ENCODE measurements at regions not wholly inside any gene's neighbourhood (a gene's known extent, or its start where the extent isn't known, plus 50 kb on each side); places are given as distances from the start of the nearest gene placed in this dataset.

DNA sequence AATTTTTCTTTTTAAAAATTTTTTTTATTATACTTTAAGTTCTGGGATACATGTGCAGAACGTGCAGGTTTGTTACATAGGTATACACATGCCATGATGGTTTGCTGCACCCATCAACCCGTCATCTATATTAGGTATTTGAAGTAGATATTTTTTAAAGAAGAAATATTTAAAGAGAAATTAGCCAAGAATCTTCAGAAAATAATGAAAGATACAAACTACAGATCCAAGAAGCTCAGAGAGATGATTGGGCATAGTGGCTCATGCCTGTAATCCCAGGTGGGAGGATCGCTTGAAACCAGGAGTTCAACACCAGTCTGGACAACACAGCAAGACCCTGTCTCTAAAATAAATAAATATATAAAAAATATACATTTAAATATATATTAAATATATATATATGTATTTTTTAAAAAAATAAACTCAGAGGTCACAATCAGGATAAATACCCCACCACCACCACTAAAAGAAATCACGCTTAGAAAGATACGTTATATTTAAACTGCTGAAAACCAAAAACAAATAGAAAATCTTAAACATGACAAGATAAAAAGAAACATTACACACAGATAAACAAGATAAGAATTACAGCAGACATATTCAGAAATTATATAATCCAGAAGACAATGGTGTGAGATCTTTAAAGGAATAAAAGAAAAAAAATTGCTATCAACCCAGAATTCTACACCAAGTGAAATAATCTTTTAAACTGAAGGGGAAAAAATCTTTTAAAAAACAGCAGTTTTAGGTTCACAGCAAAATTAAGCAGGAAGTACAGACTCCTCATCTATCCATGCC lies 57.5 kb downstream of the CSF2 start:
- DNase-seq, result no peak

DNA sequence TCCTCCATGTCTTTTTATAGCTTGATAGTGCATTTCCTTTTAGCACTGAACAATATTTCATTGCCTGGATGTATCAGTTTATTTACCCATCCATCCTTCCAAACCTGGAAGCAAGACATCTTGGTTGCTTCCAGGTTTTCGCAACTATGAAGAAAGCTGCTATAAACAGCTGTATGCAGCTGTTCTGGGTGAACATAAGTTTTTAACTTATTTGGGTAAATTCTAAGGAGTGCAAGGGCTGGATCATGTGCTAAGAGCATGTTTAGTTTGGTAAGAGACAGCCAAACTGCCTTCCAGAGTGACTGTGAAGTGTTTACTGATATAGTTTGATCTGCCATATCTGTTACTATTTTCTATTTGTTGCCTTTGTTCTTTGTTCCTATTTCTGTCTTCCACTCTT lies 58.5 kb downstream of the CSF2 start:
- no peak for DNase-seq

DNA sequence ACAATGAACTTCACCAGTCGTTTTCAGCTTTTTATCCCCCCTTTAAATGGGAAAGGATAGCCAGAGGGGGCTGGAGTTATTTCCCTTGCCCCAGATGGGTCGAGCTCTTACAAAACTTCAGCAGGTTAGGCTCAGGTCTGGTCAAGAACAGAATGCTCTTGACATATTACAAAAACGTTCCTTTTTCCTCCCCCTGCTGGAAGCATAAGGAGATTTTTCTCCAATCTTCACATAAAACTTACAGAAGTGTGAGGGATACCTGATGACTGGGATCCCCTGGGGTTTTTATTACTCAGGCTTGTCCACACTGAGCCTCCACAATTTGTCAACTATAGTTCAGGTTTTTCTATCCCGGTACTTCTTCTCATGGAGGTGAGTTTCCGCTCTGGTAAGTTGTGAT lies 60.8 kb downstream of the CSF2 start:
- DNase-seq, result peak; percentile 52

DNA sequence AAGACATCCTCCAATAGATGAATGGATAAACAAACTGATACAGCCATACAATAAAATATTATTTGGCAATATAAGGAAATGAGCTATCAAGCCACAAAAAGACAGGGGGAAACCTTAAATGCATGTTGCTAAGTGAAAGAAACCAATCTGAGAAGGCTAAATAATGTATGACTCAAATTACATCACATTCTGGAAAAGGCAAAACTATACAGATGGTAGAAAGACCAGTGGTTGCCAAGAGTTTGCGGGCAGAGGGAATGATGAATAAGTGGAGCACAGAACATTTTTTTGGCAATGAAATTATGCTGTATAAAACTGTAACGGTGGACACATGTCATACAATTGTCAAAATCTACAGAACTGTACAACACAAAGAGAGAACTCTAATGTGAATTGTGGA lies 63.3 kb downstream of the CSF2 start:
- DNase-seq, result no peak

DNA sequence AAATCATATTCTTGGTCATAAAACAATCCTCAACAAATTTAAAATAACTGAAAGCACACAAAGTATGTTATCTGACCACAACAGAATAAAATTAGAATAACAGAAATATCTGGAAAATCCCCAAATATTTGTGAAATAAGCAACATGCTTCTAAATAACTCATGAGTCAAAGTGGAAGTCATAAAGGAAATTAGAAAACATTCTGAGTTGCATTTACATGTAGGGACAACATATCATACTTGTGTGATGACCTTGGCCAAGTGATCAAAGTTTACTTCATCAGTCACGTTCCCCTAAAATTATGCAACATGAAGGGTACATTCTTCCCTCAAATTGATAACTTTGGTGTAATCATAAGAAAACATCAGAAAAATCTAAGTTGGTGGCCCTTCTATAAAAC lies 64.7 kb downstream of the CSF2 start:
- DNase-seq, result no peak
